ENCODE measurements at regions not wholly inside any gene's neighbourhood (a gene's known extent, or its start where the extent isn't known, plus 50 kb on each side); places are given as distances from the start of the nearest gene placed in this dataset.

- TF ChIP-seq CTCF (IDR thresholded peaks at IDR 0.05), result no peak
- TF ChIP-seq POLR2A (IDR thresholded peaks at IDR 0.05), result no peak
Measured at GRCh38 chr13:87837946-87838345, 166.8 kb downstream of the SLITRK5 start.

Measured in prostate gland (tissue), 2 donors.